GM21825 (cell line): ENCODE measurements at regions not wholly inside any gene's neighbourhood (a gene's known extent, or its start where the extent isn't known, plus 50 kb on each side); places are given as distances from the start of the nearest gene placed in this dataset.

Experiments used
- ATAC-seq: cut with Tn5 transposase; IDR thresholded peaks from one replicate; pipeline ENCODE4 v1.9.1; 2021; ENCODE audit warnings: mild to moderate bottlenecking, moderate library complexity; ENCODE audit not compliant: unreplicated experiment

GRCh38 chr5:167780177-167780576 lies 511.3 kb upstream of the WWC1 start:
- no peak for ATAC-seq

- no peak for ATAC-seq
These were observed 508.2 kb upstream of the WWC1 start for GRCh38 chr5:167783145-167783817.

GRCh38 chr5:167785106-167785505 lies 506.3 kb upstream of the WWC1 start:
- no peak for ATAC-seq

- no peak for ATAC-seq
These were observed 505.5 kb upstream of the WWC1 start for GRCh38 chr5:167785901-167786300.

GRCh38 chr5:167786871-167787578 lies 504.4 kb upstream of the WWC1 start:
- ATAC-seq, result no peak

GRCh38 chr5:167790045-167790444 lies 501.4 kb upstream of the WWC1 start:
- ATAC-seq, result no peak

GRCh38 chr5:167790462-167791260 lies 500.8 kb upstream of the WWC1 start:
- no peak for ATAC-seq

- ATAC-seq, result no peak
These were observed 498.9 kb upstream of the WWC1 start for GRCh38 chr5:167792514-167792913.

GRCh38 chr5:167793700-167794099 lies 497.7 kb upstream of the WWC1 start:
- ATAC-seq, result no peak

GRCh38 chr5:167794121-167794520 lies 497.3 kb upstream of the WWC1 start:
- no peak for ATAC-seq

- ATAC-seq, result no peak
These were observed 494.8 kb upstream of the WWC1 start for GRCh38 chr5:167796672-167797071.

- no peak for ATAC-seq
These were observed 493.5 kb upstream of the WWC1 start for GRCh38 chr5:167797933-167798332.

GRCh38 chr5:167798448-167798847 lies 493.0 kb upstream of the WWC1 start:
- ATAC-seq, result no peak

GRCh38 chr5:167800427-167800826 lies 491.0 kb upstream of the WWC1 start:
- no peak for ATAC-seq

- ATAC-seq, result no peak
These were observed 489.4 kb upstream of the WWC1 start for GRCh38 chr5:167801999-167802398.

GRCh38 chr5:167802755-167803431 lies 488.6 kb upstream of the WWC1 start:
- no peak for ATAC-seq

- no peak for ATAC-seq
These were observed 486.8 kb upstream of the WWC1 start for GRCh38 chr5:167804512-167805220.

GRCh38 chr5:167810573-167810972 lies 480.9 kb upstream of the WWC1 start:
- ATAC-seq, result no peak

- no peak for ATAC-seq
These were observed 478.6 kb upstream of the WWC1 start for GRCh38 chr5:167812871-167813270.

GRCh38 chr5:167813389-167813788 lies 478.1 kb upstream of the WWC1 start:
- ATAC-seq, result no peak

- ATAC-seq, result no peak
These were observed 477.4 kb upstream of the WWC1 start for GRCh38 chr5:167814040-167814439.
